ENCODE measurements at regions not wholly inside any gene's neighbourhood (a gene's known extent, or its start where the extent isn't known, plus 50 kb on each side); places are given as distances from the start of the nearest gene placed in this dataset.

DNA sequence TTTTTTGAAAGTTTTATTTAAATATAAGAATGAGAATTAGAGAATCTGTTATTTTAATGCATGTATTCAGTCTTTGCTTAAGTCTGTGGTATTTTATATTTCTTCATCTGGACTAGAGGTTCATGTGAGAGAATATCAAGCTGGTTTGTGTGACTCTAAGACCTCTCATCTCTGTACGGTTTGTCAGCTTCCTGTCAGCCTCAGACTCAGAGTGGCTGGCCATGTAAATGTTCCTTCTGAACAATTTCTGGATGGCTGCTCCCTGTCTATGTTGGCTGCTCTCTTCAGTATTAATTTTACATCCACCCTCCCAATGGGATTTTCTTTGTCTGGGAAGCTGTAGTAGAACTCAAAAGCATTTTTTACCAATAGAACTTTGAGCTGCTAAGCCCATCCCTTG, 225.3 kb upstream of the THUMPD2 start:
- Histone ChIP-seq H3K4me1 (ENCODE audit: low read depth) (no peaks in the 10 kb centered on the region), H3K9me3 (no peaks in the 10 kb centered on the region), H3K36me3 (ENCODE audit: low read depth) (no peaks in the 10 kb centered on the region), H3K4me3 (no peak overlapping the region)
- DNase-seq (no peak), ATAC-seq (no peak)
- TF ChIP-seq, protein P1, sequence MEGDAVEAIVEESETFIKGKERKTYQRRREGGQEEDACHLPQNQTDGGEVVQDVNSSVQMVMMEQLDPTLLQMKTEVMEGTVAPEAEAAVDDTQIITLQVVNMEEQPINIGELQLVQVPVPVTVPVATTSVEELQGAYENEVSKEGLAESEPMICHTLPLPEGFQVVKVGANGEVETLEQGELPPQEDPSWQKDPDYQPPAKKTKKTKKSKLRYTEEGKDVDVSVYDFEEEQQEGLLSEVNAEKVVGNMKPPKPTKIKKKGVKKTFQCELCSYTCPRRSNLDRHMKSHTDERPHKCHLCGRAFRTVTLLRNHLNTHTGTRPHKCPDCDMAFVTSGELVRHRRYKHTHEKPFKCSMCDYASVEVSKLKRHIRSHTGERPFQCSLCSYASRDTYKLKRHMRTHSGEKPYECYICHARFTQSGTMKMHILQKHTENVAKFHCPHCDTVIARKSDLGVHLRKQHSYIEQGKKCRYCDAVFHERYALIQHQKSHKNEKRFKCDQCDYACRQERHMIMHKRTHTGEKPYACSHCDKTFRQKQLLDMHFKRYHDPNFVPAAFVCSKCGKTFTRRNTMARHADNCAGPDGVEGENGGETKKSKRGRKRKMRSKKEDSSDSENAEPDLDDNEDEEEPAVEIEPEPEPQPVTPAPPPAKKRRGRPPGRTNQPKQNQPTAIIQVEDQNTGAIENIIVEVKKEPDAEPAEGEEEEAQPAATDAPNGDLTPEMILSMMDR (IDR thresholded peaks at IDR 0.05) = no peak
- intact Hi-C loops (cut with DNase I, micrococcal nuclease) = no loop called here

DNA sequence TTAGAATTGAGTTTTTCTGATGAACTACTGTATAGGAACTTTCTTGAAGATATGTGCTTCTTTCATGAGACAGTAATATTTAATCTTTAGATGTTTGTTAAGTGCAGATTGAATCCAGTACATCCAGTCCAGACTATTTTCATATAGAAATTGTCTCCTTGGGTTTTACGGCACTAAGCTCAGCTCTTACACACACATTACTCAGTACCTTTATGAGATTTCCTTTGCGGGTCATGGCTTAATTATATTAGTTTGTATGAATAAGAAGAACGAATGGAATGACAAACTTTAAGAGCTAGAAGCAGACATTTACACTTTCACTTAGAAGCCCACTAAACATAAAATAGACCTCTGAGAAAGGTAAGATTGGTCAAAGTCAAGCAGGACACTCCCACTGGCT, 223.3 kb upstream of the THUMPD2 start:
- Histone ChIP-seq H3K9me3 (no peaks in the 10 kb centered on the region), H3K36me3 (ENCODE audit: low read depth) (no peaks in the 10 kb centered on the region), H3K4me3 (no peak overlapping the region), H3K4me1 (ENCODE audit: low read depth) (no peaks in the 10 kb centered on the region)
- DNase-seq (no peak), ATAC-seq (no peak)
- TF ChIP-seq, protein P1 (IDR thresholded peaks at IDR 0.05) = no peak
- intact Hi-C loops (cut with DNase I, micrococcal nuclease) = no loop called here

DNA sequence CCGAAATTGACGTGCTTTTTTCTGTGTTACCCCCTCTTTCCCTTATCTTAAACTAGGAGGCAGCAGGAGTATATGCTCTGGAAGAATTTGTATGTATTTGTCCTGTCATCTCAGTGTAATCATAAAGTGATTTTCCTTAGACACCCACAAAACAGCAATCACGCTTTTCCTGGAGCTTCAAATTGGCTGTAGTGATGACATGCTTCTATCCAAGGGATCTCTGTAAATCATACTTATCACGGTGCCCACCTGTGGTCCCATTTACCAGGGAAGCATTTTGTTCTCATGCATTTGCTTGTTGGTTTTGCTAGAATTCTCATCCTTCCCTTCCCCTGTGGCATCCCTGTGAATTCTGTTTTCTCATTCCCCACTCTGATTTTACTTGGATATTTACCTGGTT, 220.8 kb upstream of the THUMPD2 start:
- DNase-seq (no peak), ATAC-seq (no peak)
- Histone ChIP-seq H3K4me1 (ENCODE audit: low read depth) (no peaks in the 10 kb centered on the region), H3K9me3 (no peaks in the 10 kb centered on the region), H3K36me3 (ENCODE audit: low read depth) (no peaks in the 10 kb centered on the region), H3K4me3 (no peak overlapping the region)
- intact Hi-C loops (cut with DNase I, micrococcal nuclease) = no loop called here
- TF ChIP-seq, protein P1 (IDR thresholded peaks at IDR 0.05) = no peak

DNA sequence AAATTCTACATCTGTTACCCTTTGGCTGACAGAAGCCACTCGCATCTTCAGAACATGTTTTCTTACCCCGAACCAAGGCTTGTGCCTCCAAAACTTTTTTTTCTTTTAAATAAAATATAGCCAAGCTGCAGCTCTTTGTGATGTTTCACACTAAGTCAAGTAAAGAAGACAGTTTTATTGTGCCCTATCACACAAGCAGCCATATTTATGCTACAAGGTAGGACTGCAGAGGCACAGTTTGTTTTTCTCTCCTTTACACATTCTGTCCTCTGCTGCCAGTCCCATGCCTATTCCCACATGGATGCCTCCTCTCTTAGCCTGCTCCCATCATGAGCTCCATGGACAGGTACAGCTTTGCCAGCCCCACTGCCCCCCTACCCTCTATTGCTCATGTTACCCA, 219.6 kb upstream of the THUMPD2 start:
- Histone ChIP-seq H3K4me3 (no peak overlapping the region), H3K4me1 (ENCODE audit: low read depth) (no peaks in the 10 kb centered on the region), H3K9me3 (no peaks in the 10 kb centered on the region), H3K36me3 (ENCODE audit: low read depth) (no peaks in the 10 kb centered on the region)
- TF ChIP-seq, protein P1 (IDR thresholded peaks at IDR 0.05) = no peak
- no peak for DNase-seq
- intact Hi-C loops (cut with DNase I, micrococcal nuclease) = no loop called here
- ATAC-seq = no peak

DNA sequence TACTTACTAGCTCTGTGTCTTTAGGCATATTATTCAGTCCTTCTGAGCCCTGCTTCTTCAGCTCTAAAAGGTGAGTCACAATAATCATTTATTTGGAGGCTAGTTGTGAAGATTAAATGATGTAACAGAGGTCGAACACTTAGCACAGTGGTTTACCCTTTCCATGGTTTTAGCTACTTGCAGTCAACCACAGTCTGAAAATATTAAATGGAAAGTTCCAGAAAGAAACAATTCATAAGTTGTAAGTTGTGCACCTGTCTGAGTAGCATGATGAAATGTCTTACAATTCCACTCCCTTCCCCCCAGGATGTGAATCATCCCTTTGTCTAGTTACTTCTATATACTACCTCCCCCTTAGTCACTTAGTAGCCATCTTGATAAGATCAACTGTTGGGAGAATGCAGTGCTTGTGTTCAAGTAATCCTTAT, 217.6 kb upstream of the THUMPD2 start:
- H3K36me3 ChIP-seq (ENCODE audit: low read depth) = no peaks in the 10 kb centered on the region
- ATAC-seq (no peak), DNase-seq (no peak)
- intact Hi-C loops (cut with DNase I, micrococcal nuclease) = no loop called here
- TF ChIP-seq, protein P1 (IDR thresholded peaks at IDR 0.05) = no peak
- H3K9me3 ChIP-seq = no peaks in the 10 kb centered on the region
- no peaks in the 10 kb centered on the region for H3K4me1 ChIP-seq (ENCODE audit: low read depth)
- no peak overlapping the region for H3K4me3 ChIP-seq

Measured in mucosa of descending colon (tissue), 3 donors.